SK-N-SH (cell line): ENCODE measurements at regions not wholly inside any gene's neighbourhood (a gene's known extent, or its start where the extent isn't known, plus 50 kb on each side); places are given as distances from the start of the nearest gene placed in this dataset.

ENCODE experiments used
- CHD2 ChIP-seq: fragments of 150-350 bp; IDR thresholded peaks from 2 replicates; pipeline ENCODE4 v1.6.1; 2018; ENCODE audit warnings: low read length; ENCODE audit not compliant: partially characterized antibody
- EP300 ChIP-seq, 2 experiments: IDR thresholded peaks; 2 replicates each; pipeline versions ENCODE4 v1.4.0 to v1.6.1; 2012; ENCODE audit warnings: borderline replicate concordance in 1 of 2, low read depth in 1 of 2, low read length in 1 of 2
- EZH2phosphoT487 ChIP-seq: fragments of 200-600 bp; sonication (generic); IDR thresholded peaks from 2 replicates; pipeline ENCODE4 v1.6.1; 2017; ENCODE audit warnings: low read depth, mixed run types, mild to moderate bottlenecking, antibody characterized with exemption, moderate library complexity, borderline replicate concordance
- JUND ChIP-seq: IDR thresholded peaks from 2 replicates; pipeline ENCODE4 v1.4.0; 2012
- POLR2AphosphoS5 ChIP-seq: IDR thresholded peaks from 2 replicates; pipeline ENCODE4 v1.6.1; 2012; ENCODE audit warnings: low read depth, low read length
- RCOR1 ChIP-seq: fragments of 150-350 bp; IDR thresholded peaks from 2 replicates; pipeline ENCODE4 v1.6.1; 2017; ENCODE audit warnings: antibody characterized with exemption, low read length
- RFX5 ChIP-seq: IDR thresholded peaks from 2 replicates; pipeline ENCODE4 v1.6.1; 2012; ENCODE audit warnings: mild to moderate bottlenecking, improper control_type of control experiment, low read length
- SMC3 ChIP-seq: IDR thresholded peaks from 2 replicates; pipeline ENCODE4 v1.6.1; 2012; ENCODE audit warnings: low read depth, low read length, improper control_type of control experiment
- TAF1 ChIP-seq: IDR thresholded peaks from 2 replicates; pipeline ENCODE4 v1.6.1; 2012; ENCODE audit warnings: low read depth, mild to moderate bottlenecking, low read length, moderate library complexity, borderline replicate concordance
- YY1 ChIP-seq: IDR thresholded peaks from 2 replicates; pipeline ENCODE4 v1.4.0; 2012; ENCODE audit warnings: low read depth, mild to moderate bottlenecking
- TF ChIP-seq, protein P1 (sequence below): fragments of 200-600 bp; sonication (generic); IDR thresholded peaks from 2 replicates; pipeline ENCODE4 v1.6.1; 2017; ENCODE audit warnings: antibody characterized with exemption, mild to moderate bottlenecking, moderate library complexity
- TF ChIP-seq, protein P2 (sequence below): IDR thresholded peaks from 2 replicates; pipeline ENCODE4 v1.4.0; 2012; ENCODE audit warnings: low read depth, borderline replicate concordance
- TF ChIP-seq, protein P3 (sequence below): IDR thresholded peaks from 2 replicates; pipeline ENCODE4 v1.6.1; 2012; ENCODE audit warnings: mild to moderate bottlenecking, low read depth, low read length, moderate library complexity

DNA sequence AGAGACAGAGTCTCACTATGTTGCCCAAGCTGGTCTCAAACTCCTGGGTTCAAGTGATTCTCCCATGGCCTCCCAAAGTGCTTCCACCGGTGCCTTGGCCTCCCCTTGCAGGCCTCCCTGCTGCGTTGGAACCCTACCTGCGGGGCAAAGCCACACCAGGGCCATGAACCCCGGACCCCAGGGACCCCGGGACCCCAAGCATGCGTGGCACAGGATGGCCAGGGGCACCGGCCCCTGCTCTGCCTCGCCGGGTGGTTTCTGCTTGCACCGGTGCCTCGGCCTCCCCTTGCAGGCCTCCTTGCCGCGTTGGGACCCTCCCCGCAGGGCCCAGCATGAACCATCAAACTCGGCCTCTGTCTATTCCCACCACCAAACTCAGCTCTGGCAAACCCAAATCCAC lies 301.0 kb upstream of the NPVF start:
- TF ChIP-seq JUND = no peak
- TF ChIP-seq, protein P1, sequence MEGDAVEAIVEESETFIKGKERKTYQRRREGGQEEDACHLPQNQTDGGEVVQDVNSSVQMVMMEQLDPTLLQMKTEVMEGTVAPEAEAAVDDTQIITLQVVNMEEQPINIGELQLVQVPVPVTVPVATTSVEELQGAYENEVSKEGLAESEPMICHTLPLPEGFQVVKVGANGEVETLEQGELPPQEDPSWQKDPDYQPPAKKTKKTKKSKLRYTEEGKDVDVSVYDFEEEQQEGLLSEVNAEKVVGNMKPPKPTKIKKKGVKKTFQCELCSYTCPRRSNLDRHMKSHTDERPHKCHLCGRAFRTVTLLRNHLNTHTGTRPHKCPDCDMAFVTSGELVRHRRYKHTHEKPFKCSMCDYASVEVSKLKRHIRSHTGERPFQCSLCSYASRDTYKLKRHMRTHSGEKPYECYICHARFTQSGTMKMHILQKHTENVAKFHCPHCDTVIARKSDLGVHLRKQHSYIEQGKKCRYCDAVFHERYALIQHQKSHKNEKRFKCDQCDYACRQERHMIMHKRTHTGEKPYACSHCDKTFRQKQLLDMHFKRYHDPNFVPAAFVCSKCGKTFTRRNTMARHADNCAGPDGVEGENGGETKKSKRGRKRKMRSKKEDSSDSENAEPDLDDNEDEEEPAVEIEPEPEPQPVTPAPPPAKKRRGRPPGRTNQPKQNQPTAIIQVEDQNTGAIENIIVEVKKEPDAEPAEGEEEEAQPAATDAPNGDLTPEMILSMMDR = no peak
- no peak for TF ChIP-seq YY1
- no peak for TF ChIP-seq RCOR1
- no peak for TF ChIP-seq TAF1
- TF ChIP-seq CHD2 = no peak
- TF ChIP-seq, protein P2, sequence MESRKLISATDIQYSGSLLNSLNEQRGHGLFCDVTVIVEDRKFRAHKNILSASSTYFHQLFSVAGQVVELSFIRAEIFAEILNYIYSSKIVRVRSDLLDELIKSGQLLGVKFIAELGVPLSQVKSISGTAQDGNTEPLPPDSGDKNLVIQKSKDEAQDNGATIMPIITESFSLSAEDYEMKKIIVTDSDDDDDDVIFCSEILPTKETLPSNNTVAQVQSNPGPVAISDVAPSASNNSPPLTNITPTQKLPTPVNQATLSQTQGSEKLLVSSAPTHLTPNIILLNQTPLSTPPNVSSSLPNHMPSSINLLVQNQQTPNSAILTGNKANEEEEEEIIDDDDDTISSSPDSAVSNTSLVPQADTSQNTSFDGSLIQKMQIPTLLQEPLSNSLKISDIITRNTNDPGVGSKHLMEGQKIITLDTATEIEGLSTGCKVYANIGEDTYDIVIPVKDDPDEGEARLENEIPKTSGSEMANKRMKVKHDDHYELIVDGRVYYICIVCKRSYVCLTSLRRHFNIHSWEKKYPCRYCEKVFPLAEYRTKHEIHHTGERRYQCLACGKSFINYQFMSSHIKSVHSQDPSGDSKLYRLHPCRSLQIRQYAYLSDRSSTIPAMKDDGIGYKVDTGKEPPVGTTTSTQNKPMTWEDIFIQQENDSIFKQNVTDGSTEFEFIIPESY = no peak
- TF ChIP-seq RFX5 = no peak
- no peak for TF ChIP-seq EP300 (IDR thresholded peaks at IDR 0.05; ENCODE audit: borderline replicate concordance in 1 of 2, low read depth in 1 of 2, low read length in 1 of 2)
- TF ChIP-seq EZH2phosphoT487 = no peak
- TF ChIP-seq, protein P3, sequence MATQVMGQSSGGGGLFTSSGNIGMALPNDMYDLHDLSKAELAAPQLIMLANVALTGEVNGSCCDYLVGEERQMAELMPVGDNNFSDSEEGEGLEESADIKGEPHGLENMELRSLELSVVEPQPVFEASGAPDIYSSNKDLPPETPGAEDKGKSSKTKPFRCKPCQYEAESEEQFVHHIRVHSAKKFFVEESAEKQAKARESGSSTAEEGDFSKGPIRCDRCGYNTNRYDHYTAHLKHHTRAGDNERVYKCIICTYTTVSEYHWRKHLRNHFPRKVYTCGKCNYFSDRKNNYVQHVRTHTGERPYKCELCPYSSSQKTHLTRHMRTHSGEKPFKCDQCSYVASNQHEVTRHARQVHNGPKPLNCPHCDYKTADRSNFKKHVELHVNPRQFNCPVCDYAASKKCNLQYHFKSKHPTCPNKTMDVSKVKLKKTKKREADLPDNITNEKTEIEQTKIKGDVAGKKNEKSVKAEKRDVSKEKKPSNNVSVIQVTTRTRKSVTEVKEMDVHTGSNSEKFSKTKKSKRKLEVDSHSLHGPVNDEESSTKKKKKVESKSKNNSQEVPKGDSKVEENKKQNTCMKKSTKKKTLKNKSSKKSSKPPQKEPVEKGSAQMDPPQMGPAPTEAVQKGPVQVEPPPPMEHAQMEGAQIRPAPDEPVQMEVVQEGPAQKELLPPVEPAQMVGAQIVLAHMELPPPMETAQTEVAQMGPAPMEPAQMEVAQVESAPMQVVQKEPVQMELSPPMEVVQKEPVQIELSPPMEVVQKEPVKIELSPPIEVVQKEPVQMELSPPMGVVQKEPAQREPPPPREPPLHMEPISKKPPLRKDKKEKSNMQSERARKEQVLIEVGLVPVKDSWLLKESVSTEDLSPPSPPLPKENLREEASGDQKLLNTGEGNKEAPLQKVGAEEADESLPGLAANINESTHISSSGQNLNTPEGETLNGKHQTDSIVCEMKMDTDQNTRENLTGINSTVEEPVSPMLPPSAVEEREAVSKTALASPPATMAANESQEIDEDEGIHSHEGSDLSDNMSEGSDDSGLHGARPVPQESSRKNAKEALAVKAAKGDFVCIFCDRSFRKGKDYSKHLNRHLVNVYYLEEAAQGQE = no peak
- no peak for TF ChIP-seq POLR2AphosphoS5
- no peak for TF ChIP-seq SMC3
